Eye (tissue), 1 donor: ENCODE measurements at regions not wholly inside any gene's neighbourhood (a gene's known extent, or its start where the extent isn't known, plus 50 kb on each side); places are given as distances from the start of the nearest gene placed in this dataset.

Experiments
- DNase-seq: peaks from one replicate; pipeline ENCODE4 v3.0.0-alpha.2; 2015

GRCh38 chr2:158006961-158007719, 94.5 kb upstream of the UPP2 start:
- no peak for DNase-seq

- DNase-seq = peak; percentile 60
Observed at GRCh38 chr2:158004126-158004764, 97.4 kb upstream of the UPP2 start.

DNA sequence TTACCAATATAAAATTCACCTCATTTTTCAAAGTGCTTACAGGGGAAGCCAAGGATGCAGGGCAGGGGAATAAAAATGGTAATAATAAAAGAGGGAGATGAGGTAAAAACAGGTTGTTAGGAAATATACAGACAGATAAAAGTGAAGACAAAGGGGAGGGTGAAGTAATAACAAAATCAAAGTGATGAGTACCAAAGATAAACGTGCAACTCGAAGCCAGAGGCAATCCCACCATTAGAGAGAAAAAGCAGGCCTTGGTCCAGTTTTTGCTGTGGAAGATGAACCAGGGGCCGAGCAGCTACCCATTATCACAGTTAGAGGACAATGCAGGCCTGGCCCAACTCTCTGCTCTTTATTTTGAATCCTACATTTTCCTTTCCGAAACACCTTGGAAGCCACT, 99.6 kb upstream of the UPP2 start:
- no peak for DNase-seq

DNA sequence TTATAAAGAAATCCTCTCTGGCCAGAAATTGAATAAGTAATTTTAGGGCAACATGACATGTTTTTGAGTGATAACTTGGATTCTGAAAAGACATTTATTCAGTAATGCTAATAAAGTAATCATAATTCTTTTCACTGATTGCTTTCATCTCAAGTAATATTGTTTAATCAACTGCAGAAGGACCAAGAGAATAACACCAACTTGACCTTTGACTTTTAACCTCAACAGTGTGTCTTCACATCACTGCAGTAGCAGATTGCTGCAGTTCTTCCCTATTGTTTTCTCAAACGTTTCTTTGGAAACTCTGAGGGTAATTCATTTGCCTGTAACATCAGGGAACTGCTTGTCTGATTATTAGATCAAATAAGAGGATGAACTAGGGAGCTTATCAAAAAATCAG, 104.9 kb upstream of the UPP2 start:
- no peak for DNase-seq

DNA sequence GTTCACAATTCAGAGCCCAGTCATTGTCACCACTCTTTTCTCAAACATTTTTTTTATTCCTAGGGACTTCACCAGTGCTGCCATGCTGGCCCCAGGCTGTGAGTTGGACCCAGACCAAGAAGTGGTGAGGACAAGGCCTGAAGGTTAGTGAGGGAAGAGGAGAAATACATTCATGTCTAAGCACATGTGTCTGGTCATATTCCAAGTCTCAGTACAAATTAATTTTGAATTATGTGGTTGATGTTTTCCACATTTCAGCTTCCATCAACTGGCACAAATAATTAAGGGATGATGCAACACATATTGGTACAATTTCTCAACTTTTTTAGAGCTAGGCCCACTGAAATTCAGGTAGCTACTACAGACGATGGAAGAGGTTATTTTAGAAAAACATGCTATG, 106.6 kb upstream of the UPP2 start:
- no peak for DNase-seq

DNA sequence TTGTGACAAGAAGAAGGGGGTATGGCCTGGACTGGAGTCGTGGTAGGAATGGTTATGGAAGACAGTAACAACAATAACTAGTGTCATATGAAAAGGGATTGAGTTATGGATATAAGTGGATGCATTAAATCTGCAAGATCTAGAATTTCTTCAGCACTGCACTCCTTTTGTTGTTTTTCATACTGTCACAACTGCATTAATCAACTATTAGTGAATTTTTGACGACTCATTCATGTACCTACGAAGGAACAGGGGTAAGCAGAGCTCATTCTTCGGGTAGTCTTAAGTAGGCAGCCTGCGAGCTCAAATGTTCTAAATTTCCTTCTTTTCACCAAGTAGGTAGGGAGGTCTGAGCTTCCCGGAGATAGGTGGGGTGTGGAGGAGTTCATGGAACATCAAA, 109.7 kb upstream of the UPP2 start:
- no peak for DNase-seq

GRCh38 chr2:157990173-157990572, 111.5 kb upstream of the UPP2 start:
- peak; percentile 83 for DNase-seq

GRCh38 chr2:157989227-157989626, 112.4 kb upstream of the UPP2 start:
- peak; percentile 37 for DNase-seq

- DNase-seq = no peak
Observed at GRCh38 chr2:157986761-157987160, 110.6 kb upstream of the ACVR1 start.

DNA sequence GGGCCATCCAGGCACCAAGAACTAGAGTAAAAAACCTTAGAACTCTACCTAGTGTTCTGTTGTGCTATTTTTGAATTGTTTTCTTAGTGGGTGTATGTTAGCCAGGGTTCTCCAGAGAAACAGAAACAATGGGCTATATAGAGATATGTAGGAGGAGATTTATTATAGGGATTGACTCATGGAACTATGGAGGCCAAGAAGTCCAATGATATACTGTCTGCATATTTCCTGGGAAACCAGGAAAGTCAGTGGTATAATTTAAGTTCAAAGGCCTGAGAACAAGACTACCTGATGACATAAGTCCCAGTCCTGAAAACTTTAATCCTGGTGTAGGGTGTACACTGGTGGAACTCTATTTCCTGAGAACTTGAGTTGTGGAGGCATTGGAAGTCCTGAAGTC, 108.7 kb upstream of the ACVR1 start:
- DNase-seq = no peak

DNA sequence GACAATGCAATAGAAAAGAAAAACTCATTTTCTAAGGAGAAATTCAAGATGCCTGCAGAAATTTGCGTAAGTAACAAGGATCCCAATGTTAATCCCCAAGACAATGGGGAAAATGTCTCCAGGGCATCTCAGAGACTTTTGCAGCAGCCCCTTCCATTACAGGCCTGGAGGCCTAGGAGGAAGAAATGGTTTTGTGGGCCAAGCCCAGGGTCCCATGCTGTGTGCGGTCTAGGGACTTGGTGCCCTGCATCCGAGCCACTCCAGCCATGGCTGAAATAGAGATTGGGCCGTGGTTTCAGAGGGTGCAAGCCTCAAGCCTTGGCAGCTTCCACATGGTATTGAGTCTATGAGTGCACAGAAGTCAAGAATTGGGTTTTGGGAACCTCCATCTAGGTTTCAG, 103.9 kb upstream of the ACVR1 start:
- DNase-seq = no peak

DNA sequence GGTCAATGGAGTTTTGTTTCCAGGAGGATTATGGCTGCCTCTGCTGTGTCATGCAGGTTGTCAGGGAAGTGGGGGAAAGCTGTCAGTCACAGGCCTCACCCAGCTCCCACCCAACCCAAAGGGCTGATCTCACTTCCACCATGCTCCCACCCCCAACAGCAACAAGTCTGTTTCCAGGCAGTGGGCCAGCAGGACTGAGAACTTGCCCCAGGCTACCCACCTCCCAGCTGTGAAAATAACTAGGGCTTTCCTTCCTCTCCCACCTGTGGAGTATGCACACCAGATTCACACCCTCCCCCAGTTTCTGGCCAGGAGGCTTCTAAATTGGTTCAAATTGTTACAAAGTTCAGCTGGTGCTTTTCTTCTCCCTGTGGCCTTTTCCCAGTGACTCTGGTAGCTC, 95.6 kb upstream of the ACVR1 start:
- DNase-seq = no peak

DNA sequence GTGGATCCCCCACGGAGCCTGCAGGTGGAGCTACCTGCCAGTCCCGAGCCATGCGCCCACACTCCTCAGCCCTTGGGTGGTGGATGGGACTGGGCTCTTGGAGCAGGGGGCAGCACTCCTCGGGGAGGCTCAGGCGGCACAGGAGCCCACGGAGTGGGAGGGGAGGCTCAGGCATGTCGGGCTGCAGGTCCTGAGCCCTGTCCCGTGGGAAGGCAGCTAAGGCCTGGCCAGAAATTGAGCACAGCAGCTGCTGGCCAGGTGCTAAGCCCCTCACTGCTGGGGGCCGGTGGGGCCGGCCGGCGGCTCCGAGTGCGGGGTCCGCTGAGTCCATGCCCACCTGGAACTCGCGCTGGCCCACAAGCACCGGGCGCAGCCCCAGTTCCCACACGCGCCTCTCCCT, 91.7 kb upstream of the ACVR1 start:
- no peak for DNase-seq

GRCh38 chr2:157959249-157959648, 83.1 kb upstream of the ACVR1 start:
- DNase-seq = no peak

DNA sequence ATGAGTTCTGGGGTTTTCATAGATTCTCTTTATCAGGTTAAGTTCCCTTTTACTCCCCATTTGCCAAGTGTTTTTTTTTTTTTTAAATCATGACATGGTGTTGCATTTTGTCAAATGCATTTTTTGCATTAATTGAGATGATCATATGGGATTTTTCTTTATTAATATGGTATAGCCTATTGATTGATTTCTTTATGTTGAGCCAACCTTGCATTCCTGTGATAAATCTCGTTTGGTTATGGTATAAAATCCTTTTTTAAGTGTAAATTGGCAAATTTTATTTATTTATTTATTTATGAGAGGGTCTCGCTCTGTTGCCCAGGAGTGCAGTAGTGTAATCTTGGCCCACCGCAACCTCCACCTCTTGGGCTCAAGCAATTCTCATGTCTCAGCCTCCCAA, 81.5 kb upstream of the ACVR1 start:
- DNase-seq = no peak

DNA sequence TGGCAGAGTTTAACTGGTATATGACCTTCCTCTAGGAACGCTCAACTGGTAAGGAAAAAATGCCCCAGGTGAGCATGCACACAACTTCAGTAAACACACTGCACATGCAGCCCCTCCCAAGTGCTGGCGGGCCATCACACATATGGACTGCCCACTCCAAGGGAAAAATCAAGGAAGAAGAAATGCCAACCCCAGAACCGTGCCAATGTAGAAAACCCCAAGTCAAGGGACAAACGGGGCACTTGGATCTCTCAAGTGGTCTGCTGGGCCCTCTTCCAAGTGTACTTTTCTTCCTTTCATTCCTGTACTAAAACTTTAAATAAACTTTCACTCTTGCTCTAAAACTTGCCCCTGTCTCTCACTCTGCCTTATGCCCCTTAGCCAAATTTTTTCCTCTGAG, 76.4 kb upstream of the ACVR1 start:
- no peak for DNase-seq

DNA sequence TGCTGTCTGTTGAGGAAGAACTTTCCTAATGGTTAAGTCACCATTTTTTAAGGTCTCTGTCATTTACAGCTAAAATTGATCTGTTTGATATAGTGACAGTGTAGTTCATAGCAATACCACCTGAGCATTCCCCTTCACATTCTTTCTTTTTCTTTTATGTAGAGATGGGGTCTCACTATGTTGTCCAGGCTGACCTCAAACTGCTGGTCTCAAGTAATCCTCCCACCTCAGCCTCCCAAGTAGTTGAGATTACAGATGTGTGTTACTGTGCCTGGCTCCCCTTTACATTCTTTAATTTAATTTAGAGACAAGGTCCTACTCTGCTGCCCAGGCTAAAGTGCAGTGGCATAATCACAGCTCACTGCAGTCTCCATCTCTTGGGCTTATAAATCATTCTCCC, 72.7 kb upstream of the ACVR1 start:
- DNase-seq = no peak

DNA sequence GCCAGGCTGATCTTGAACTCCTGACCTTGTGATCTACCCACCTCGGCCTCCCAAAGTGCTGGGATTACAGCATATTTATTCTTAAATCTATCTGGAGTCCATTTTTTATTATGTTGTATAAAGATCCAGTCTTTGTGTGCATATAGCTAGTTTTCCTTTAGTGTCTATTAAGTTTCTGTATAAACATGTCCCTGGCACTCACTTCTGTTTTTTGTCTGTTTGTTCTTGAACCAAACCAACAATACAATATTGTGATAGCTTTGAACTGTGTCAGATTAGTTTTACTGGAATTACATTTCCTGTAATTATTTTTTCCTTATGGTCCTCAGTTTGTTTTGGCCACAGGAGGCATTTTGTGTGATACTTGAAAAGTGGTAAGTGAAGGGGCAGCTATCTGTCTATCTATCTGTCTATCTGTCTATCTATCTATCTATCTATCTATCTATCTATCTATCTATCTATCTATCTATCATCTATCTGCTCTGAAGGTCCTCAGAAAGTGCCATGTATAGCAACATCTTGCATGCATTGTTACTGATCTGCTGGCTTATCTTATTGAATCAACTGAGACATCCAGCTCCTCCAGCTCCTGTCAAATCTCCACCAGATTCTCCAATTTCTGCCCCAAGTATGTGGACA, 70.9 kb upstream of the ACVR1 start:
- DNase-seq = no peak

DNA sequence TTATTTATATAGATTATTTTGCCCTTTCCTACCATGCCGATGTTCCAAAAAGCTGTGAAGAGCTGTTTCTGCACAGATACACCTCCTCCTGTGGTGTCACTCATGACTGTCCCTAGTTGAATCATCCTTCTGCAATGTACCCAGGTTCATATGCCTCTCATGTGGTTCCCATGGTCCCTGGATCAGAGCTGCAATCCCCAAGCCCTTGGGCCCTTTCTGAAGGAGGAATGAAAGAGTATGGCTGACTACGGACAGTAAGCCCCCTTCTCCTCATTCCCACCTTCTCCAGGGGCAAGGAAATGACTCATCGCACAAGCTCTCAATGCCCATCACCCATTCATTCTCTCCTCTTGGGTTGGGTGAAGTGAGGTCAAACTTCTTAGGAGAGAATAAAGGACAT, 63.9 kb upstream of the ACVR1 start:
- DNase-seq = no peak

DNA sequence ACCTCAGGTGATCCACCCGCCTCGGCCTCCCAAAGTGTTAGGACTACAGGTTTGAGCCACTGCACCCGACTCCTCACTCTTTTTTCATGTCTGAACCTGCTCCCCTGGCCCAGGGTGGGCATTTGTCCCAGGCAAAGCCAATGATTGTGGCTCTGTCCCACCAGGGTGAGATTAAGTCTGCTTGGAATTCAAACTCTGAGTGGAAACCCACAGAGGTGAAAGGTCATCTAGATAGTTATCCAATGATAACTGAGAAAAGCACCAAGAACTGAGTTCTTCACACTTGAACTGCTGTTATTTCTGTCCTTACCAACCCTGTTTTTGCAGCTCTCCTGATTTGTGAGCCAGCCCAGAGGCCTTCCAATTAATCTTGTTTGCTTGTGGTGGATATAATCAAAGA, 62.4 kb upstream of the ACVR1 start:
- DNase-seq = no peak

GRCh38 chr2:157936406-157936805, 60.3 kb upstream of the ACVR1 start:
- DNase-seq = no peak

DNA sequence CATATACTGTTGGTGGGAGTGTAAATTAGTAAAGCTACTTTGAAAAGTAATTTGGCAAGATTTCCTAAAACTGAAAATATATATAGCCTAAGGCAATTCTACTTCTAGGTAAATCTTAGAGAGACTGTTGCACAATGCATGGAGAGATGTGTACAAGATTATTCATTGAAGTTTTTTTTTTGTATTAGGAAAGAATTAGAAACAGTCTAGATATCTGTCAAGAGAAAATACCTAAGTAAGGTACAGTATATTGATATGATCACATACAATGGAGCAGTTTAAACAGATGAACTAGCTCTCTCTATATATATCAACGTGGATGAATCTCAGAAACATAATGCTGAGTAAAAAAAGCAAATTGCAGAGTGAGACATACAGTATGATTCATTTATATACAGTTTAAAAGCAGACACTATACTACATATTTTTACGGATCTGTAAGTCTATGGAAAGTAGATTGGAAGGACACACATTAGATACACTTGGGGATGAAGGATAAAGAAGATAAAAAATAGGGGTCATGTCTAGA, 59.3 kb upstream of the ACVR1 start:
- DNase-seq = no peak

GRCh38 chr2:157934684-157935377, 58.7 kb upstream of the ACVR1 start:
- no peak for DNase-seq
